NCI-H1105 treated with DMSO at 0.1 percent for 48 hours (cell line): ENCODE measurements at regions not wholly inside any gene's neighbourhood (a gene's known extent, or its start where the extent isn't known, plus 50 kb on each side); places are given as distances from the start of the nearest gene placed in this dataset.
"Not testable (repeated sequence)": the region's sequence is repeated elsewhere in the genome, so short reads cannot be mapped to it uniquely, and the experiment has no call there.

ENCODE experiments used
- DNase-seq: peaks from one replicate; lab custom pipeline; 2025; lab: John Stamatoyannopoulos, UW

DNA sequence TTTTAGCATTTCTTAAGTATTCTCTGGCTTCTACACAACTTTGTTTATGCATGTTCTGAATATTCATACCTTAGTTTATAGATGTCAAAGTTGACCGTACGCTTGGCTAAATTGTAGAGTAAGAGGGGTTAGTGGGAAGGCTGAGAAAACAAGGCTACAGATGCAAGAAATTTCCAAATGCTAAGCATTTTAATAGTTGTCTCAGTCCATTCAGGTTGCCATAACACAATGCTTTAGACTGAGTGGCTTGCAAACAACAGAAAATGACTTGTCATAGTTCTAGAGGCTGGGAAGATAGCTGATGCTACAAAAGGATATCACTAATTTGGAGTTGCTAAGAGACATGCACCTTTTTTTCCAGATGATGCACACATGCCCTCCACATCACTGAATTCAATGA is 53.0 kb upstream of the C1QTNF3 start:
- DNase-seq = not testable (repeated sequence)

DNA sequence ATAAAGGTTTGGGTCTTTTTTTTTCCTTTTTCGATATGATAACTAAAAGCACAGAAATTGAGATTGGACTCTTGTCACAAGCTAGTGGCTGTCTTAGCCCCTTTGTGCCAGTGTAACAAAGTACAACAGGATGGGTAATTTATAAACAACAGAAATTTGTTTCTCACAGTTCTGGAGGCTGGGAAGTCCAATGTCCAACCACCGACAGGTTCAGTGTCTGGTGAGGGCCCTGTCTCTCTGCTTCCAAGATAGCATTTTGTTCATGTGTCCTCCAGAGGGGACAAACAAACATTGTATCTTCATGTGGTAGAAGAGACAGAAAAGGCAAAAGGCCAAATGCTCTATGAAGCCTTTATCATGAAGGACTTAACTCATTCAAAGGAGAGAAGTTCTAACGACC is 56.9 kb upstream of the C1QTNF3 start:
- DNase-seq = not testable (repeated sequence)

DNA sequence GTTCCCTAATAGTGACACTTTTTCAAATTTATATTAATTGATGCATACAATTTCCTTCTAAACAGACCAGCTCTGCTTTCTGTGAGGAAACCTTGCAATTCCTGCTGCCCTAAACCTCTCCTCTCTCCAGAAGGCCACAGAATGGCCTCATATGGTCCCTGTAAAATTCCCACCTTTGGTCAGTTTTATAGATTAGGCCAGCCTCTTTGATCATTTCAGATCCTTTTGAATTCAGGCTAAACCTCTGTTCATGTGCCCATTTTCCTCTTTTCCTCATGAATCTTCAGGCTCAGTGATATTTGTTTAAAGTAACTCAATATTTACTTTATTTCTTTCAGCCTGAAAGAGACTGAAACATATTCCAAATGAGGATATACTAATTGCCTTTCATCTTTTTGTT is 58.6 kb upstream of the C1QTNF3 start:
- not testable (repeated sequence) for DNase-seq

DNA sequence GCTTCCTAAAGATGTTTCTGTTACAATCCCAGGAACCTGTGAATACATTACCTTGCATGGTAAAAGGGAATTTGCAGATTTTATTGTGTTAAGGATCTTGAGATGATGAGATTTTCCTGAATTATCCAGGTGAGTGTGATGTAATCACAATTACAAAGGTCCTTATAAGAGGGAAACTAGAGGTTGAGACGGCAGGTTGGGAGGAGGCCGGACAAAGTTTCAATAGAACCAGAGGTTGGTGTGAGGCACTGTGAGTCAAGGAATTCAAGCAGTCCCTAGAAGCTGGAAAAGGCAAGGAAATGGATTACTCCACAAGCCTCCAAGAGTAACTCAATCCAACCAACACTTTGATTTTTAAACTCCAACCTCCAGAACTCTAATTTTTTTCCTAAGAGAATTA is 65.9 kb upstream of the C1QTNF3 start:
- DNase-seq = not testable (repeated sequence)

DNA sequence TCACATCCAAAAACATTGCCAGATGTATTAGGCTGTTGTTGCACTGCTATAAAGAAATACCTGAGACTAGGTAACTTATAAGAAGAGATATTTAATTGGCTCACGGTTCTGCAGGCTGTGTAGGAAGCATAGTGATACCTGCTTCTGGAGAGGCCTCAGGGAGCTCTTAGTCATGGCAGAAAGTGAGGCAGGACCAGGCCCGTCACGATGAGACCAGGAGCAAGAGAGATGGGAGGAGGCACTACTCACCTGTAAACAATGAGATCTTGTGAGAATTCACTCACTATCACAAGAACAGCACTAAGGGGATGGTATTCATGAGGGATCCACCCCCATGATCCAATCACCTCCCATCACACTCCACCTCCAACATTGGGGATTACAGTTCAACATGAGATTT is 81.3 kb upstream of the C1QTNF3 start:
- not testable (repeated sequence) for DNase-seq

DNA sequence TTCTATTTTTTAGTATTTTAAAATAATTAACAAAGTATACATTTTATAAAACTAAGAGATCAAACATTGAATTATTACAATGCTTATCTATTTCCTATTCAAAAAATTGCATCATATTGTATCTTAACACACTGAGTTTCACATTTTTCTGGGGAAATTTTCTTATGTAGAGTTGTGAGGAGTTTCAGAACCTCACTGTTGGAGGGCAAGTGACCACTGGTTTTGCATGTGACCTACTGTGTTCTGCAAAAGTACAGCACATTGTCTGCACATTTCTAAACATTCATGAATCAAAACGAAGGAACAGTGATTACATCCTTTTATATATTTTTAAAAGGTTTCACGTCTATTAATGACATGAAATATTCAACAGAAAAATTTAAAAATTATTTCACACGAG is 82.3 kb upstream of the C1QTNF3 start:
- not testable (repeated sequence) for DNase-seq

DNA sequence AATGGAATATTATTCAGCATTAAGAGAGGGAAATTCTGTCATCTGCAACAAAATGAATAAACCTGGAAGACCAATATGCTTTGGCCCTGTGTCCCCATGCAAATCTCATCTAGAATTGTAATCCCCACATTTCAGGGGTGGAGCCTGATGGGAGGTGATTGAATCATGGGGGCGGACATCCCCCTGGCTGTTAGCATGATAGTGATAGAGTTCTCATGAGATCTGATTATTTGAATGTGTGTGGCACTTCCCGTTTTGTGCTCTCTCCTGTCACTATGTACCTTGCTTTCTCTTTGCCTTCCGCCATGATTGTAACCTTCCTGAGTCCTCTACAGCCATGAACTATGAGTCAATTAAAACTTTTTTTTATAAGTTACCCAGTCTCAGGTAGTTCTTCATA is 83.7 kb upstream of the C1QTNF3 start:
- DNase-seq = not testable (repeated sequence)

DNA sequence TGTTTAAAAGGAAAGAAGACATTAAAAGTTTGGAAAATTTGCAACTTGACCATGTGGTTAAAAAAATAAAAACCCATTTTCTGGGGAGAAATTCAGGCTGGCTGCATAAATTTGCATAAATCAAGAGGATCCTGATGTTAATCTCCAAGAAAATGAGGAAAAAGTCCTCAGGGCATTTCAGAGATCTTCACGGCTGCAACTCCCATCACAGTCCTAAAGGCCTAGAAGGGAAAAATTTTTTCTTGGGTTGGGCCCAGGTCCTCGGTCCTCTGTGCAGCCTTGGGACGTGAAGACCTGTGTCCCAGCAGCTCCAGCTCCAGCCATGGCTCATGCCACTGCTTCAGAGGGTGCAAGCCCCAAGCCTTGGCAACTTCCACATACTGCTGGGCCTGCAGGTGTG is 84.8 kb upstream of the C1QTNF3 start:
- not testable (repeated sequence) for DNase-seq

DNA sequence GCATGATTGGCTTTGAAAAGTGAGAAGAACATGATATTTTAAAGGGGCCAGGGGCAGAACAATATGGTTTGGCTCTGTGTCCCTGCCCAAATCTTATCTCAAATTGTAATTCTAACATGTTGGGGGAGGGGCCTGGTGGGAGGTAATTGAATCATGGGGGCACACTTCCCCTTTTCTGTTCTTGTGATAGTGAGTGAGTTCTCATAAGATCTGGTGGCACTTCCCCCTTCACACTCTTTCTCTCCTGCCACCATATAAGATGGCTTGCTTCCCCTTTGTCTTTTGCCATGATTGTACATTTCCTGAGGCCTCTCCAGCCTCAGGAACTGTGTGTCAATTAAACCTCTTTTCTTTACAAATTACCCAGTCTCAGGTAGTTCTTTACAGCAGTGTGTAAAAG is 85.9 kb upstream of the C1QTNF3 start:
- DNase-seq = not testable (repeated sequence)

DNA sequence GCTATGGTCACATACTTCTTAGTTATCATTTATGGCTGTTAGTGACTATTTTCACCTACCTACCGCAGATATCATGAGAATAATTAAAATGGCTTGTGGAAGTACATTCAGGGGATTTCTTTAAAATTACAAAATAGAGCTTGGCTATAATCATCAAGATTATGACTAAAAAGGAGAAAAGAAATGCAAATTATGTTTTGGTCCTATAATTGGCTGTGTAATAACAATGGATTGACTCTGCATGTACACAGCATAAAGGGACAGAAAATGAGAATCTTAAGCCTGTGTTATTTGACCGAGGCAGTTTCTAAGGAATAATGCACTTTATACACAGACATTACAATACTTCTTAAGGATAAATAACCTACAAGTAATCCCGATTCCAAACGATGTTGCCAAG is 112.0 kb upstream of the C1QTNF3 start:
- DNase-seq = not testable (repeated sequence)

DNA sequence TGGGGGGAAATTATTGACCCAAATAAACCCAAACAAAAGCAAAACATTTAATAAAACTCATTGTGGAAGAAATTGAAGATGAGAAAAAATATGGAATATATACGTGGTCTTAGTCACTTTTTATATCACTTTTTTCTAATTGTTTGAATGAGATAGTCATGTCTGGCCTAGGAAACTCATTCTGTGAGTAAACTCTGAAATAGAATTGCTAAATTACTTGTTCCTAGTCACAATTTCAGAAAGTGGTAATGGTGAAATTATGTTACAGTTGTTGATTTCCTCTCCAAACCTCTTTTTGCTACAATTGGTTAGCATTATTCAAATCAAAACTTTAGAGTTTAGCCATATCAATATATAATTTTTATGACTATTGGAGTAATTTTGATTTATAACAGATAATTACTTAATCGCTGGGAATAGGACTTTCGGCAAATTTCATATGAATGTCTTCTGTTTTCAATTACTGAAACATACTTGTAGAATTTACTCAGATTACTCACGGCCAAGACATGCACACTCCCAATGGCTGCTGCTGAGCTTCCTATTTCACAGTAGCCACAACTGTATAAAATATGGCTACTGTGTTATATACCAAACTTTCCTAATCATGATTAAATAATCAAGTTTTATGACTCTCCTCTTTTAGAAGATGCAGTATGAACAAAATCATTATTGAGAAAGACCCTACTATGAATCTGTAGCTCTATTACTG is 113.8 kb upstream of the C1QTNF3 start:
- not testable (repeated sequence) for DNase-seq

DNA sequence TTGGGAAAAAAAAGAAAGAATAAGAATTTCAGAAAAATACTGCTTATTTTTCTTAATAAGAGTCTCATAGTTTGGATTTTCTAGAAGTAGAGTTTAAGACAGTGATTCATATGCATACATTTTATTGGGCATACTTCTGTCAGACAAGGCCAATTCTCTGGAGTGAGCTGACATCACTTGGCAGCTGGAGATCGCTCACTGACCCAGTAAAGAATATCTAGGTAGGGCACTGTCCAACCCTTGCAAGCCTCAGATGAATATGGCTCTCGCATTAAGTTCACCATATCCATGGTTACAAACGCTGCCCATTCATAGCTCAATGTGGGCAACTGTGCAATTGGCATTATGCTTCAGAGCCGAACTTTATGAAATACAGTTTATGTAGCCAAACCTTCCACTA is 117.9 kb upstream of the C1QTNF3 start:
- not testable (repeated sequence) for DNase-seq

DNA sequence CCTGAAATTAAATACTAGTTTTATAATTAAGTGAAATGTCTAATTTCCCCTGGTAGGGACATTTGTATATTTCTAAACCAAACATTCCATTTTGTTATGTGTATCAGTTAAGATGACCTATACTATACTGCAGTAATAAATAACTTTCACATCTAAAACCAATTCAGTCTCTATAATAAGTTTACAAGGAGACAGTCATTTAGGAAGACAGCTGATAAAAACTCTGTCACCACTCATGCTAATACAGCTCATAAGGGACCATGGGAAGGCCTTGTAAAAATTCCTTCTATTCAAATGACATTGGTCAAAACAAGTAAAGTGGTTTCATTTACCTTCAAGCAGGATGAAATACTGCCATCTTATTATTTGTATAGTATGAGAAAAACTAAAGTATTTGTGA is 128.4 kb upstream of the C1QTNF3 start:
- not testable (repeated sequence) for DNase-seq

DNA sequence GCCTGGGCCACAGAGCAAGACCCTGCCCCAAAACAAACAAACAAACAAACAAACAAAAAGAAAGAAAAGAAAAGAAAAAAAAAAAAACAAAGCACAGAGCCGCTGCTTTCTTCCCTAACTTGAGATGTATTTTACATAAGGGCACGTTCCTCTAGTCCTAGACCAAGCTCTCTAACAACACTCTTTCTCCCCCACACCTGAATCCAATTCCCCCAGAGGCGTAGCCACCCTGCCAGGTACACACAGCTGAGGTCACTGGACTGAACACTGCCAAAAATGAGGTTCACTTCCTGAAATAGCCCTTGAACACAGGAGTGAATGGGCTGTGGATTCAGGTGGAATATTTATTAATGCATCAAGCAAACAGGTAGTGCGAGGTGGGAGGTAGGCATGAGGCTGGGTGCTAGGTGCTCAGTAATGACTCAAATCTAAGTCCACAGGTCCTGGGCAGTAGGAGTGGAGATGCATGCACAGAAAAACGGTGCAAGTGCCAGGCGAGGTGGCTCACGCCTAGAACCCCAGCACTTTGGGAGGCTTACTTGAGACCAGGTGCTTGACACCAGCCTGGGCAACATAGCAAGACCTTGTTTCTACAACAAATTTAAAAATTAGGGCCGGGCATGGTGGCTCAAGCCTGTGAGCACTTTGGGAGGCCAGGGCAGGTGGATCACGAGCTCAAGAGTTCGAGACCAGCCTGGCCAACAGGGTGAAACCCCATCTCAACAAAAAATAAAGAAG is 136.6 kb upstream of the C1QTNF3 start:
- DNase-seq = not testable (repeated sequence)

DNA sequence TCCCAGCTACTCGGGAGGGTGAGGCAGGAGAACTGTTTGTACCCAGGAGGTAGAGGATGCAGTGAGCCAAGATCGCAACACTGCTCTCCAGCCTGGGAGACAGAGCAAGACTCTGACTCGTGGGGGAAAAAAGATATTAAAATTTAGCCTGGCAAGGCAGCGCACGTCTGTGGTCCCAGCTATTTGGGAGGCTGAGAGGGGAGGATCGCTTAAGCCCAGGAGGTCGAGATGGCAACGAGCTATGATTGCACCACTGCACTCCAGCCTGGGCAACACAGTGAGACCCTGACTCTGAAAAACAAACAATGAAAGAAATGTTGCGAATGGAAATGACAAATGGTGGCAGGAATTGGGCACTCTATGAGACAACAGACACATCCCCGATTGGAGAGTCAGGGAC is 137.2 kb upstream of the C1QTNF3 start:
- not testable (repeated sequence) for DNase-seq

DNA sequence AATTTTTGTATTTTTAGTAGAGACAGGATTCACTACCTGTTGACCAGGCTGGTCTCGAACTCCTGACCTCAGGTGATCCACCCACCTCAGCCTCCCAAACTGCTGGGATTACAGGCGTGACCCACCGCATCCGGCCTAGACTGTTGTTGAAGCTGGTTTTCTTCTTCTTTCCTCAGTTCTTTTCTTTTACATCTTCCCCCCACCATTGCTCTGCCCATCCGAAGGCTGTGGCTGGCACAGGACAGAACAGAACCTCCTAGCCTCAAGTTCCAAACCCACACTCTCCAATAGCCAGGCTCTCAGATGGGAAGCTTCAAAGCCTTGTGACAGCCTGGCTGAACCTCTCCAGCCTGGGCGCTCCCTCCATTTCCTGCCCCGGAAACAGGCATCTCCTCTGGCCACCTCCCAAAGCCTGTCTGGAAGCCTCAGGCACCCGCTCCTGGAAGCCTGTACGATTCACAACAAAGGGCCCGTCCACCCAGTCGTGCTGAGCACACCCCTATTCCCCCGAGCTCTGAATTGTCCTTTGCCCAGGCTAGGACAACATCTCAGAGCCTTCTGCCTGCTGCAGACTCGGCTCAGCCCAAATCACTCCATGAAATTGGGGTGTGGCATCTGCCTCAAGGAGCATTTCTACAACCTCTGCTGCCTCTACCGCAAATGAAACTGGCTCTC is 138.1 kb upstream of the C1QTNF3 start:
- DNase-seq = not testable (repeated sequence)

DNA sequence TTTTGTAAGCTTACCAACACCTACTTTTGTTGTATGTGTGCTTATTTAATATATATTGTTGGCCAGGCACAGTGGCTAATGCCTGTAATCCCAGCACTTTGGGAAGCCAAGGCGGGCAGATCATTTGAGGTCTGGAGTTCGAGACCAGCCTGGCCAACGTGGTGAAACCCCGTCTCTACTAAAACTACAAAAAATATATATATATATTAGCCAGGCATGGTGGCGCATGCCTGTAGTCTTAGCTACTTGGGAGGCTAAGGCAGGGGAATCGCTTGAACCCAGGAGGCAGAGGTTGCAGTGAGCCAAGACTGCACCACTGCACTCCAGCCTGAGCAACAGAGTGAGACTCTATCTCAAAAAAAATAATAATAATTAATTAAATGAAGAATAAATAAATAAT is 142.0 kb upstream of the C1QTNF3 start:
- not testable (repeated sequence) for DNase-seq

DNA sequence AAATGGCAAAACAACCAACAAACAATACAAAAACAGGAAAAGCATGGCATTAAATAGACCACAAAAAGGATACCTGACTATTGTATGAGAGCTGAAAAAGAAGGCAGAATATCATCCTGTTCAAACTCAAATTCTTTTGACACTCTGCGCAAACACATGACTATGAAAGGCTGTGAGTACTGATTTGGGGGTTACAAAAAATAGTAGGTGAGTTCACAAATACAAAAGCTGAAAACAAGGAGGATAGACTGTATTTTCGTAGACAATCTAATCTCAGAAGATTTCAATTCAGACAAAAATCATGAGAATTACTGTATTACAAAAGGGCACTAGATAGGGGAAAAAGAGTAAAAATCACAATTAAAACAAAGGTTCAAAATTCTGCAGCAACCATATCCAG is 142.6 kb upstream of the C1QTNF3 start:
- DNase-seq = not testable (repeated sequence)

DNA sequence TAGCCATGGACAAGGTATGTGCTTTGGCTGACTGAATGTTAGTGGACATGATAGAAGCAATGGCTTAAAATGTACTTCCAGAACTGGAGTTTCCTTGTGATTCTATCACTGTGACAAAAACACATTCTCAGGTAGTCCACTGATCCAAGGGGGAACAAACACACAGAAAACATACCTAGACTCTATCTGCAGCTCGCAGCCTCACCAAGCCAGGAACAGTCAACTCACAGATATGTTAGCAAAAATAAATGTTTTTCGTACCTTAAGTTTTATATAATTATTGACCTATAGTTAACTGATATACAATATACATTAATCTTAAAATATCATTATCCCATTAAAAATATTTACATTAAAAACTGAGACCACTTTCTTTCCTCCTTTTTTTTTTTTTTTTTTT is 143.1 kb upstream of the C1QTNF3 start:
- not testable (repeated sequence) for DNase-seq

DNA sequence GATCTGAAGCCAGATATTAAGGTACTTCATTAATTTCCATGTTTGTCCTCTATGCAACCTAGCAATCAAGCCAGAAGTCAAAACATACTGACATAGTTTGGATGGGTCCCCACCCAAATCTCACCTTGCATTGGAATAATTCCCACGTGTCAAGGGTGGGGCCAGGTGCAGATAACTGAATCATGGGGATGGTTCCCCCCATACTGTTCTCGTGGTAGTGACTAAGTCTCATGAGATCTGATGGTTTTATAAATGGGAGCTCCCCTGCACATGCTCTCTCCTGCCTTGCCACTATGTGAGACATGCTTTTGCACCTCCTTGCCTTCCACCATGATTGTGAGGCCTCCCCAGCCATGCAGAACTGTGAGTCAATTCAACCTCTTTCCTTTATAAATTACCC is 143.9 kb upstream of the C1QTNF3 start:
- not testable (repeated sequence) for DNase-seq

DNA sequence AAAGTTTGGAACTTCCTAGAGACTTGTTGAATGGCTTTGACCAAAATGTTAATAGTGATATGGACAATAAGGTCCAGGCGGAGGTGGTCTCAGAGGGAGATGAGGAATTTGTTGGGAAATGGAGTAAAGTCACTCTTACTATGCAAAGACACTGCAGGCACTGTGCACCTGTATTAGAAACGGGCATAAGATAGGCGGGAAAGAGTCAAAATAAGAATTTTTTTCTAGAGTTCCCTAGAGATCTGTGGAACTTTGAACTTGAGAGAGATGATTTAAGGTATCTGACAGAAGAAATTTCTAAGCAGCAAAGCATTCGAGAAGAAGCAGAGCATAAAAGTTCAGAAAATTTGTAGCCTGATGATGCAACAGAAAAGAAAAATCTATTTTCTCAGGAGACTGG is 144.4 kb upstream of the C1QTNF3 start:
- not testable (repeated sequence) for DNase-seq

DNA sequence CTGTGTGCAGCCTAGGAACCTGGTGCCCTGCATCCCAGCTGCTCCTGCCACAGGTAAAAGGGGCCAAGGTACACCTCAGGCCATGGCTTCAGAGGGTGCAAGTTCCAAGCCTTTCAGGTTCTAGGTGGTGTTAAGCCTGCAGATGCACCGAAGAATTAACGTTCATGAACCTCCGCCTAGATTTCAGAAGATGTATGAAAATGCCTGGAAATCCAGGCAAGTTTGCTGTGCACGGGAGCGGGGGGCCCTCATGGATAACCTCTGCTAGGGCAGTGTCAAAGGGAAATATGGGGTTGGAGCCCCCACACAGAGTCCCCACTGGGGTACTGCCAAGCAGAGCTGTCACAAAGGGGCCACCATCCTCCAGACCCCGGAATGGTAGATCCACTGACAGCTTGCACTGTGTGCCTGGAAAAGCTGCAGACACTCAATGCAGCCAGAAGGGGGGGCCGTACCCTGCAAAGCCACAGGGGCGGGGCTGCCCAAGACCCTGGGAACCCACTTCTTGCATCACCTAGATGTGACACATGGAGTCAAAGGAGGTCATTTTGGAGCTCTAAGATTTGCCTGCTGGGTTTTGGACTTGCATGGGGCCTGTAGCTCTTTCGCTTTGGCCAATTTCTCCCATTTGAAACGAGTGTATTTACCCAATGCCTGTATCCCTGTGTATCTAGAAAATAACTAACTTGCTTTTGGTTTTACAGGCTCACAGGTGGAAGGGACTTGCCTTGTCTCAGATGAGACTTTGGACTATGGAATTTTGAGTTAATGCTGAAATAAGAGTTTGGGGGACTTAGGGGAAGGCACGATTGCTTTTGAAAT is 145.2 kb upstream of the C1QTNF3 start:
- not testable (repeated sequence) for DNase-seq
